ENCODE measurements at regions not wholly inside any gene's neighbourhood (a gene's known extent, or its start where the extent isn't known, plus 50 kb on each side); places are given as distances from the start of the nearest gene placed in this dataset.
"Not testable (repeated sequence)": the region's sequence is repeated elsewhere in the genome, so short reads cannot be mapped to it uniquely, and the experiment has no call there.

DNA sequence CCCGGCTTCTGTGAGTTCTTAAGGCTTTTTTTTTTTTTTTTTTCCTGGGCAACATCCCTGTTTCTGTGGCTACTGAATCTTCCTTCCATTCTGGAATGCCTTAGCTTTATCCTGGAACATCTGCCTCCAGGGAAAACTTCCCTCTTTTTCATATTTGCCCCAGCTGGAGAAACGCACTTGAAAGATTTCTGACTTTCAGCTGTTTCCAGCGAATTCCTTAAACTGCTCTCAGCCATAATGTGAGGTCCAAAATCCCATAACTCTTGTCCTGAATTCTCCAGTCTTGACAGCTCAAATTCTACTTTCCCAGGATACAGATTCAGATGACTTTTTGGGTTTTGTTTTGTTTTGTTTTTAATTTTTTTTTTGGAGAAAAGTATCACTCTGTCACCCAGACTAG lies 263.6 kb upstream of the AUTS2 start:
- no peak for DNase-seq

- no peak for DNase-seq
Measured at GRCh38 chr7:69335331-69335730, 262.9 kb upstream of the AUTS2 start.

DNA sequence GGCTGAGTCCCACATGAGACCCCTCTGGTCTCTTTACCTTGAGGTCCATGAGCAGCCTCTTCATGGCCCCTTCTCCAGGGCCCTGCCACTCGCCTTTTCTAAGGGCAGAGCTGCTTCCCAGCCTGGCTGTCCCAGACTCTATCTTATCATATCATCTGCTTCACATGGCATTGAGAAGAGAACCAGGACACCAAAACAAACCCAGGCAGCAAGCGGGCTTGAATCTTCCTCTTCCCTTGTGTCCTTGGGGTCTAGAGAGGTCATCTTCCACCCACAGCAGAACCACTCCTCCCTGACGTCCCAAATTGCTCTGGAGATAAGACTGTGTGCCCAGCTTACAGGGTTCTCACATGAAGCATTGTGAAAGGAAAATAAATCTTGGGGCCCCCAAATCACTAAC lies 261.3 kb upstream of the AUTS2 start:
- DNase-seq, result no peak

DNA sequence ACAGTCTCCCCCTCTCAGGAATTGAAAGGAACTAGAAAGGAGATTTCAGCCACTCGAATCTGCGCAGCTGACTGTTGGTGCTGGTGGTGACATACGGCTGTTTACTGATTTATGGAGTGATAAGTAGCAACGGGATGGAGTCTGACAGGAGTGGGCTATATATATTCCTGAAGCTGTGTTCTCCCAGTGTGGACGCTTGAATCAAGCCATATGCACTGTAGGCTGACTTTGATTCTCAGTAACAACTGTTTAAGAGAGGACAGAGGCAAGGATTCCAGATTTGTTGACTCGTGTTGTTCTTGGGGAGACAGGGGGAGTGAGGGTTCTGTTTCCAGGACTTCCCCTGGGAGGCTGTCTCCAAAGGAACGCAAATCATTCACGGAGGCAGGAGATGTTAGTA lies 260.1 kb upstream of the AUTS2 start:
- no peak for DNase-seq

GRCh38 chr7:69341288-69341687 lies 257.0 kb upstream of the AUTS2 start:
- no peak for DNase-seq

DNA sequence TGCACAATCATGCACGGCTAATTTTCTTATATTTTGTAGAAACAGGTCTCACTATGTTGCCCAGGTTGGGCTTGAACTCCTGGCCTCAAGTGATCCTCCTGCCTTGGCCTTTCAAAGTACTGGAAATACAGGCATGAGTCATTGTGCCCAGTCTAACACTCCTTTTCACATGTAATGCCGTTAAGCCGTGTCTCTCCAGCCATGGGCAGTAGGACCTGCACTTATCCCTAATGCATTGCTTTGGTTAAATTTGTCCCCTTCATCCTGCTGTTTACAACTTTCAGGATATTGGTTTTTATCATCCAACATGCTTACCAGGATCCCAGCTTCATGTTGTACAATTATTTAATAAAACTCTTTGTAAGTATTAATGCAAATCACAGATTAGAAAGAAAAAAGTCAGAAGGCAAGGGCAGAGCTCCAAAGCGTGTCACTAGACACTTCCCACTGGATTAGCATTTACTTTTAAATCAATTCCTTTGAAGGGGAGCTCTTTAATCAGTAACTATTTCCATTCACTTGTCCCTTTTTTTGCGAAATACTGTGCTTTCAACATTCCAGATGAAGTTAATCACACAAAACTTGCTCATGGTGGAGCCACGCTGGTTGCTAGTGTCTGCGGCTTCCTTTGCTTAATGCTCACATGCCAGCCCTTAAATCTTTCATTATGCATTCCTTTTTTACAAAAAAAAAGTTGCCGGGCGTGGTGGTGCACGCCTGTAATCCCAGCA lies 256.0 kb upstream of the AUTS2 start:
- DNase-seq, result no peak

DNA sequence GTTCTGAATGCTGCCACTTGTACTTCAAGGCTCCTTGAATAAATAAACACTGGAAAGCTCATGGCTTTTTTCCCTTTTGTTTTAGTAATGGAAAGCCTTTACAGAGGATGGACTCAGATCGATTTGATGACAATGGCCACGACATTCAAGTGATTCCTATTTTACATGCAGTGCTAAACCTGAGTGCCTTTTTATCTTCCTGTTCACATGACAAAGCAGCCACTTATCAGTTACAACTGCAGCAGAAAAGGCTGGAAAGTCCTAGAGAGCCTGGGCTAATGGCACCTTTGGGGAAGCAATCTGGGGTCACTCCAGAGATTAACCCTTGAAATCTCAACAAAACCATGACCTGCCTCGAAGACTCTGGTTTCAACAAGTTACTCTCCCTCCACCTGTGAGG lies 249.0 kb upstream of the AUTS2 start:
- DNase-seq, result no peak

DNA sequence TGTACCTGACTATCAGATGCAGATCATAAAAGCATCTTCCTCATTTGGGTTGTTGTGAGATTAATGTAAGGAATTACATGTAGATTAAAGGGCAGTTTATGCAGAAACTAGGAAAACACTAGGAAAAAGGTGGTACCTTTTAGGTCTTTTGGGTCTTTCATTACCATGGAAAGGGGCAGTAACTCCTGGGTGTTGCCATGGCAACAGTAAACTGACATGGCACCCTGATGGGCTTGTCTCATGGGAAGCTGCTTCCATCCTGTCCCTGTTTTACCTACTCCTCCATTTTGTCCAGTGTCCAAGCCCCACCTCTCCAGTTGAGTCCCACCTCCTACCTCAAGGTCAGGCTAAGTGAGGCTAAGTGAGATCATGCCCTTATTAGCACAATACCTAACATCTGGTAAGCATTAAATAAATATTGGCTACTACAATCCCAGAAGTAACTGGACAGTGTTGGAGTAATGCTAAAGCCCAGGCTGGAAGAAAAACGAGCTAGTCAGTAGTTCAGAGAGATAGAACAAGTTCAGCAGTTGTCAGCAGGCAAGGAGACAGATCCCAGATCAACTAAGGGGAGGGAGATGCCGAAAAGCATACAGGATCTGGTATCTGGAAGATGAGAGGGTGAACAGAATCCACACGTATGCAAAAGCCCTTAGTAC lies 240.0 kb upstream of the AUTS2 start:
- DNase-seq, result no peak

DNA sequence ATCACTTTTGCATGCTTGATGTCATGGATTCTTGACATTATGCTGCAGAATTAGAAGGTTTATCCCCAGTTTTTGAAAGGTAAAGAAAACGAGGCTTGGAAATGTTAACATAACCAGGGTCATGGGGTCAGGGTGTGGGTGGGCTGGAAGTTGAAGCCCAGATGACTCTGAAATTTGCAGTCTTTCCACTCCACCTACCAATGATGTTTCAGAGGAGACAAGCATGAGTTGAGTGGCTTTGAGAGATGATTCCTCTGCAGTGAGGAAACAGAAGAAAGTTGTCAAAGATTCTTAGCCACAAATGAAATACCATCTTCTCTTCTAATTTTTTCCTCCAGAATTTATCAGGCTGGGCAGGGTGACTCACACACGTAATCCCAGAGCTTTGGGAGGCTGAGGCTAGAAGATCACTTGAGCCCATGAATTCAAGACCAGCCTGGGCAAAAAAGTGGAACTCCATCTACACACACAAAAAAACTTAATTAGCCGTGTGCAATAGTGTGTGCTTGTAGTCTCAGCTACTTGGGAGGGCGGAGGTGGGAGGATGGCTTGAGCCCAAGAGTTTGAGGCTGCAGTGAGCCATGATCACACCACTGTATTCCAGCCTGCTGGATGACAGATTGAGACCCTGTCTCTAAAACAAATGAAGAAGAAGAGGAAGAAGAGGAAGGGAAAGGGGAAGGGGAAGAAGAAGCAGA lies 239.1 kb upstream of the AUTS2 start:
- DNase-seq, result no peak

GRCh38 chr7:69360913-69361312 lies 237.4 kb upstream of the AUTS2 start:
- no peak for DNase-seq

GRCh38 chr7:69363136-69363535 lies 235.1 kb upstream of the AUTS2 start:
- no peak for DNase-seq

DNA sequence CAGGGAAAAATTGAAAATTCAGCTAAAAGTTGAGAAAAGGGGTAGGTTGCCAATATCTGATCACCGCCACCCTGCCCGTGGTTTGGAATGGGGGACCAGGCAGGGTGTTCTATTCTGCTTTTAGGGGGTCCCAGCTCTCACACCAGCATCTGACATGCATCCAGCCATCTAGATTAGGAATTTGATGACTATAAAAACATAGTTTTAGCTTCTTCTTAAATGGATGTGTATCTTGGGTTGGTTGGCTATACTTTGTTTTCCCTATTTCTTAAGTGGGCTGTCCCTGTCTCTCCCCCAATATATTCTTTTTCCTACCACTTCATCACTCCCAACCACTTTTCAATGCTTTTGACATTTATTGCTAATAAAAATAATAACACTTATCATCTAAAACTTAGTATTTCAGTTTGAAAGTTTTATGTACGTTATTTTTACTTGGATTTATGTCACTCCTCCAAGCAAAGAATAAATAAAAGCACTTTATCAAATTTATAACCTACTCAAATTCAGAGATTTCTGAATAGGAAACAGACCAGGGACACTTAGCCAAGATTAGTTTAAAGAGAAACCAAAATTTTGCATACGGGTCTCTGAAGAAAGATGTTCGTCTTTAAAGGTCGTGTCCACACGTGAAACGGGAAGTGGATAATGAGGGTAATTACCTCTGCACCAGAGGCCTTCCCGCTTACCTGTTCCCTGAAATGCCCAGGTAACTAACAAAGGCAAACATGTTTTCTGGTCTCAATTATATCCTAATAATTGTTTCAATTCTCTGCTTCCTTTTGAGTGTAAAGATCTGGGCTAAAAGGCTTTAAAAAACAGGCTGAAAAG lies 233.2 kb upstream of the AUTS2 start:
- DNase-seq, result no peak

DNA sequence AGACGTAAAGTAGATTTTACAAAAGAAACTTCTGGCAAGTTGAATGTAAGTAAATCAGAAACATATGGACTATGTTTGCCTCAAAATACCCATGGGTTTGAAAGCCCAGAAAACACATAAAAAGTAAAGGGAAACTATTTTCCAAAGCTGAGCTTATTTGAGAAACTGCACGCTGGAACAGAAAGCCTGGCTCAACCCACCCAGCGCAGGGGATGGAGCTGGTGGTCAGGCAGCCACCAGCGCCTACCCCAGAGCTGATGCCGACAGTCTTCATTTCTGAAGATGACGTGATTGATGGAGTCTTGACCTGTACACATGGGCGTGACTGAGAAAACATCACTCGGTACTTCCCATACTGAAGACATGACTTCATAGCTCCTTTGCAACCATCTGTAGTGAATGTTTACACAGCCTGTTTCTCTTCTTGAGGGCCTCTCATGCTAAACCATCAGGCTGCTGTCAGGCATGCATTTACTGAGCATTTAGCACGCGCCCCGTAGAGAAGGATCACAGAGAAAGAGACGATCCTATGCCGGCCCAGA lies 232.6 kb upstream of the AUTS2 start:
- no peak for DNase-seq

DNA sequence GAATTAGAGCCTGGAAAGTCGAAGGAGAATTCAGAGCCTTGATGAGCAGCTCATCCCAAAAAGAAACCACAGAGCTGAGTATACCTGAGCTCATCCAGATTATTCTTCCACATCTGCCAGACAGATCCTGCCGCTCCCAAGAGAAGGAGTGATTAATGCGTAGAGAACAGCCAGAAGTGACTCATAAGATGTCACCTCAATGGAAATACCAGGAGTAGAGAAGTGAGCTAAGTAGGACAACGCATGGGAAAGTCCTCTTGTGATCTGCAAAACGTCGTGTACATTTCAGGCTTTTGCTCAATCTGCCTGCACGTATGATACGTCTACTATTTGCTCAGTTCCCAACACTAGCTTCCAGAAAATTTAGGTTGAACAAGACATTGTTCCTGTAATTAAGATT lies 230.5 kb upstream of the AUTS2 start:
- DNase-seq, result no peak

DNA sequence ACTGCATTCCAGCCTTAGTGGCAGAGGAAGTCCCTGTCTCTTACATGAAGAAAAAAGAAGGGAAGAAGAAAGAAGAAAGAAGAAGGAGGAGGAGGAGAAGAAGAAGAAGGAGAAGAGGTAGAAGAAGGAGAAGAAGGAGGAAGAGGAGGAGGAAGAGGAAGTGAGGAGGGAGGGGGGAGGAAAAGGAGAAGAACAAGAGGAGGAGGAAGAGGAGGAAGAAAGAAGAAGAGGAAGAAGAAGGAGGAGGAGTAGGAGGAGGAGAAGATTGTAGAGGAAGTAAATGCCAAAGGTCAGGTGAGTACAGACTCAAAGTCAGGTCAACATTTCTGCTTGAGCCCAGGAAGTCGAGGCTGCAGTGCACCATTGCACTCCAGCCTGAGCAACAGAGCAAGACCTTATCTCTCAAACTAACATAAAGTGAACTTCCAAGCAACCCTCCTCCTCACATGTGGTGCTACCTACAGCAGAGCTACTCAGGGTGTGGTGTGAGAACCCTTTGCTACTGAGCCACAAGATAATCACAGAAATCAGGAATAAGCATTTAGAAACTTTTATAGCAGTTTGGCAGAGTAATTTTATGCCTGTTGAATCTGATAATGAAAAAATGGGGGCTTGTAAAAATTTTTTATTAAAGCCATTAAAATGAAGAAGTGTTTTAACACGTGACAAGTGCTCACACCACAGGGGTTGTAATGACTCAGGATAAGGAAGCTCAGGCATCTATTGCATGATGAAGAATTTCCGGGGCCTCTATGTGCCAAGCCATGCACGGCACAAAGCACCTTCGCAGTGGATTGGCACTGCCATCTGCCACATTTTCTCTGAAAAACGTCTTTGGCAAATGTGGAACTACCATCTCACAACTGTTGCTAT lies 224.9 kb upstream of the AUTS2 start:
- no peak for DNase-seq

DNA sequence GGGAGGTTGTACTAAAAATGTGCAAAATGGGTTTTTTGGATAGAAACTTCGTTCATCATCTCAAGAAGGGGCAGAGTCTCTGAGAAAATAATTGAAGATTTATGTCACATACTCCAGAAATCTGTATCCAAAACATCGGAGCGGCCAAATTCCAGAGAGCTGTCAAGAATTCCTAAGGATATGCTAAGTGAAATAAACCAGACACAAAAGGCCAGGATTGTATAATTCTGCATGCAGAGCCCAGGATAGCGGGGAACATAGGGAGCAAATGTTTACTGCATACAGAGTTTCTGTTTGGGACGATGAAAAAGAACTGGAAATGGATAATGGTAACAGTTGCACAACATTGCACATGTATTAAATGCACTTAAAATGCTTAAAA lies 224.2 kb upstream of the AUTS2 start:
- DNase-seq, result no peak

GRCh38 chr7:69377191-69377590 lies 221.1 kb upstream of the AUTS2 start:
- DNase-seq, result no peak

DNA sequence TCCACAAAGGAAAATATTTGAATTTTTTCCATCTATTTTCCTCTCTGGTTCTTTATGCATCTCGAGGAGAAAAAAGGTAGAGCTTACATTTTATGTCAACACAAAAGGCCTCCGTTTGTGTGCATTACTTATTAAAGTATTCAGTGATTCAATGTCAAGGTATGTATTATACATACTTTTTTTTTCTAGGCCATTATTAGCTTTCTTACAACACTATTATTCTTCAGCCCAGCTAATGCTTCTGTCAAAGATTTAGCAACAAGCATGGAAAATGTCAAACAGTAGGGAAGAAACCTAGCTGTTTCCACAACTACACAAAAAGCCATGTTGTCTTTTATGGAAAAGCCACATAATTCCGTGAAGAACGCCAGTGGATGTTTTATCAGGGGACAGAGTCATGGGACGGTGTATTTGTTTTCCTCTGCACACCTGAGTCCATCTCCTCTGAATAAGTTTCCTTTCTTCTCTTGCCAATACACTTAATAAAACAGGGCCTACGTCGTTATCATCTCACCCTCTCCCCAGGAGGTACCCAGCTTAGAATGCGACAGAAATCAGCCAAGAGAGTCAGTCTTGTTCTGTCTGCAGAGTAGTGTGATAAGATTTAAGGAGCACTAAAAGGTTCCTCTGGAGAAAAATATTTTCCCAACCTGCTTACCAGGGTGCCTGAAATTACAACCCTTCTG lies 209.7 kb upstream of the AUTS2 start:
- DNase-seq, result no peak

- DNase-seq, result no peak
Measured at GRCh38 chr7:69389216-69389615, 209.1 kb upstream of the AUTS2 start.

DNA sequence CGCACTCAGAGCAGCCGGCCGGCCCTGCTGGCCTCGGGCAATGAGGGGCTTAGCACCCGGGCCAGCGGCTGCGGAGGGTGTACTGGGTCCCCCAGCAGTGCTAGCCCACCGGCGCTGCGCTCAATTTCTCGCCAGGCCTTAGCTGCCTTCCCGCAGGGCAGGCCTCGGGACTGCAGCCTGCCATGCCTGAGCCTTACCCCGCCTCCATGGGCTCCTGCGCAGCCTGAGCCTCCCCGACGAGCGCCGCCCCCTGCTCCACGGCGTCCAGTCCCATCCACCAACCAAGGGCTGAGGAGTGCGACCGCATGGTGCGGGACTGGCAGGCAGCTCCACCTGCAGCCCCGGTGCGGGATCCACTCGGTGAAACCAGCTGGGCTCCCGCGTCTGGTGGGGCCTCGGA lies 204.4 kb upstream of the AUTS2 start:
- not testable (repeated sequence) for DNase-seq

DNA sequence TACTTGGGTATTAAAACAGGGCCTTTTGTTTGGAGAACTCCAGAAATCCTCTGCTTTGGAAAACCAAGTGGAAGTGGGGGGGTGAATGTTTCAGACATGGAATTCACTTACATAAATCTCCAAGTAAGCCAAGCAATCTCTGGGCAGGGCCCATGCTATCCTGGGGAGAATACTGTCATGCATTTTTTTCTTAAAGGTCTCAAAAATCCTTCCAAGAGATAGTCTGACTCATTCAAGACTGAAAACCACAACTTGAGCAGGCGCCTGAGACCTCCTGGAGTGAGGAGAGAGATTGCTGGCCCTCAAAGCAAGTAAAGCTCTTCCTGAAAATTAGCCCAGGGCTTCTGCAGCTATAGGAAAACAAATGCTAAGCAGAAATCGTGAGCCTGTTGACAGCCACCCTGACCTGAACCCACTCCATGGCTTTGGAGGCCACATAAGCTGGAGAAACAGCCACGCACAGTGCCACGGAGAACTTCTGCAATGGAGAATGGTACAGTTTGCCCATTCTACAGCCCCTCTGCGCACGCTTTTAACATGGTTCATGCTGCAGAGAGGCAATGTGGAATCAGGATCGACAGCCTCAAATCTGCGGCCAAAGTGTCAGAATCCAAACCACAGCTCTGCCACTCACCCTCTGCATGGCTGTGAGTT lies 203.1 kb upstream of the AUTS2 start:
- DNase-seq, result no peak
